ENCODE measurements at regions not wholly inside any gene's neighbourhood (a gene's known extent, or its start where the extent isn't known, plus 50 kb on each side); places are given as distances from the start of the nearest gene placed in this dataset.

GRCh38 chr7:15794801-15795200, 108.3 kb upstream of the MEOX2 start:
- Mint-ChIP-seq H3K36me3 (ENCODE audit: low read depth, unreplicated experiment) (no peaks in the 10 kb centered on the region), H3K9me3 (ENCODE audit: unreplicated experiment) (peaks cover 1% of the 10 kb centered on the region), H3K27me3 (ENCODE audit: low read depth, unreplicated experiment) (no peaks in the 10 kb centered on the region), H3K4me1 (ENCODE audit: low read depth, unreplicated experiment) (peaks cover 9% of the 10 kb centered on the region), H3K27ac (ENCODE audit: unreplicated experiment) (no peak overlapping the region), H3K4me3 (ENCODE audit: unreplicated experiment) (no peak overlapping the region)
- H3K4me2 ChIP-seq (ENCODE audit: low read length), result no peak overlapping the region
- FAIRE-seq, result no peak
- H3K36me3 ChIP-seq (ENCODE audit: insufficient read depth, low read length), result no peaks in the 10 kb centered on the region
- TF ChIP-seq CTCF (IDR thresholded peaks at IDR 0.05; ENCODE audit: insufficient read depth, low read depth, low read length) (no peak), EZH2 (IDR thresholded peaks at IDR 0.05; ENCODE audit: insufficient read depth, low read length) (no peak)
- no peaks in the 10 kb centered on the region for H3K9me3 ChIP-seq (ENCODE audit: insufficient read depth, low read depth, low read length)
- no peak for DNase-seq (ENCODE audit: low read depth)
- no peaks in the 10 kb centered on the region for H3K79me2 ChIP-seq (ENCODE audit: insufficient read depth, low read length)
- no peak overlapping the region for H3K9ac ChIP-seq (ENCODE audit: low read length)
- no peaks in the 10 kb centered on the region for H3K27me3 ChIP-seq (ENCODE audit: insufficient read depth, low read length)
- no peaks in the 10 kb centered on the region for H4K20me1 ChIP-seq (ENCODE audit: insufficient read depth, low read length)
- H3K4me1 ChIP-seq (ENCODE audit: insufficient read depth, low read length), result no peaks in the 10 kb centered on the region
- H2AFZ ChIP-seq (ENCODE audit: low read depth, low read length), result no peak overlapping the region
- H3K27ac ChIP-seq (ENCODE audit: low read depth, low read length), result no peak overlapping the region
- H3K4me3 ChIP-seq (ENCODE audit: insufficient read depth, low read depth, low read length), result no peak overlapping the region

- FAIRE-seq (no peak), DNase-seq (ENCODE audit: low read depth) (no peak)
- Mint-ChIP-seq H3K36me3 (ENCODE audit: low read depth, unreplicated experiment) (no peaks in the 10 kb centered on the region), H3K4me3 (ENCODE audit: unreplicated experiment) (no peak overlapping the region), H3K9me3 (ENCODE audit: unreplicated experiment) (no peaks in the 10 kb centered on the region), H3K27ac (ENCODE audit: unreplicated experiment) (no peak overlapping the region), H3K27me3 (ENCODE audit: low read depth, unreplicated experiment) (no peaks in the 10 kb centered on the region), H3K4me1 (ENCODE audit: low read depth, unreplicated experiment) (peaks cover 11% of the 10 kb centered on the region)
- no peaks in the 10 kb centered on the region for H3K4me1 ChIP-seq (ENCODE audit: insufficient read depth, low read length)
- no peak overlapping the region for H3K4me2 ChIP-seq (ENCODE audit: low read length)
- H3K36me3 ChIP-seq (ENCODE audit: insufficient read depth, low read length), result no peaks in the 10 kb centered on the region
- H3K4me3 ChIP-seq (ENCODE audit: insufficient read depth, low read depth, low read length), result no peak overlapping the region
- H3K27me3 ChIP-seq (ENCODE audit: insufficient read depth, low read length), result no peaks in the 10 kb centered on the region
- no peaks in the 10 kb centered on the region for H3K79me2 ChIP-seq (ENCODE audit: insufficient read depth, low read length)
- no peak overlapping the region for H3K27ac ChIP-seq (ENCODE audit: low read depth, low read length)
- no peak overlapping the region for H2AFZ ChIP-seq (ENCODE audit: low read depth, low read length)
- no peaks in the 10 kb centered on the region for H4K20me1 ChIP-seq (ENCODE audit: insufficient read depth, low read length)
- H3K9ac ChIP-seq (ENCODE audit: low read length), result no peak overlapping the region
- TF ChIP-seq CTCF (IDR thresholded peaks at IDR 0.05; ENCODE audit: insufficient read depth, low read depth, low read length) (no peak), EZH2 (IDR thresholded peaks at IDR 0.05; ENCODE audit: insufficient read depth, low read length) (no peak)
- no peaks in the 10 kb centered on the region for H3K9me3 ChIP-seq (ENCODE audit: insufficient read depth, low read depth, low read length)
These were observed 98.2 kb upstream of the MEOX2 start for GRCh38 chr7:15784694-15785030.

GRCh38 chr7:15783987-15784693, 97.7 kb upstream of the MEOX2 start:
- Mint-ChIP-seq H3K9me3 (ENCODE audit: unreplicated experiment) (no peaks in the 10 kb centered on the region), H3K4me3 (ENCODE audit: unreplicated experiment) (peak overlapping the region; percentile 45), H3K27me3 (ENCODE audit: low read depth, unreplicated experiment) (no peaks in the 10 kb centered on the region), H3K4me1 (ENCODE audit: low read depth, unreplicated experiment) (peaks cover 11% of the 10 kb centered on the region), H3K36me3 (ENCODE audit: low read depth, unreplicated experiment) (no peaks in the 10 kb centered on the region), H3K27ac (ENCODE audit: unreplicated experiment) (peak overlapping the region; percentile 69)
- H3K36me3 ChIP-seq (ENCODE audit: insufficient read depth, low read length), result no peaks in the 10 kb centered on the region
- no peak overlapping the region for H2AFZ ChIP-seq (ENCODE audit: low read depth, low read length)
- no peaks in the 10 kb centered on the region for H3K79me2 ChIP-seq (ENCODE audit: insufficient read depth, low read length)
- H3K4me1 ChIP-seq (ENCODE audit: insufficient read depth, low read length), result no peaks in the 10 kb centered on the region
- no peak overlapping the region for H3K27ac ChIP-seq (ENCODE audit: low read depth, low read length)
- FAIRE-seq, result no peak
- H3K4me2 ChIP-seq (ENCODE audit: low read length), result no peak overlapping the region
- no peak for DNase-seq (ENCODE audit: low read depth)
- TF ChIP-seq CTCF (IDR thresholded peaks at IDR 0.05; ENCODE audit: insufficient read depth, low read depth, low read length), result no peak
- TF ChIP-seq EZH2 (IDR thresholded peaks at IDR 0.05; ENCODE audit: insufficient read depth, low read length), result no peak
- H3K9ac ChIP-seq (ENCODE audit: low read length), result no peak overlapping the region
- H3K4me3 ChIP-seq (ENCODE audit: insufficient read depth, low read depth, low read length), result no peak overlapping the region
- no peaks in the 10 kb centered on the region for H3K27me3 ChIP-seq (ENCODE audit: insufficient read depth, low read length)
- no peaks in the 10 kb centered on the region for H4K20me1 ChIP-seq (ENCODE audit: insufficient read depth, low read length)
- no peaks in the 10 kb centered on the region for H3K9me3 ChIP-seq (ENCODE audit: insufficient read depth, low read depth, low read length)

Data from astrocyte (in vitro differentiated cells and primary cell).